ENCODE measurements at regions not wholly inside any gene's neighbourhood (a gene's known extent, or its start where the extent isn't known, plus 50 kb on each side); places are given as distances from the start of the nearest gene placed in this dataset.

DNA sequence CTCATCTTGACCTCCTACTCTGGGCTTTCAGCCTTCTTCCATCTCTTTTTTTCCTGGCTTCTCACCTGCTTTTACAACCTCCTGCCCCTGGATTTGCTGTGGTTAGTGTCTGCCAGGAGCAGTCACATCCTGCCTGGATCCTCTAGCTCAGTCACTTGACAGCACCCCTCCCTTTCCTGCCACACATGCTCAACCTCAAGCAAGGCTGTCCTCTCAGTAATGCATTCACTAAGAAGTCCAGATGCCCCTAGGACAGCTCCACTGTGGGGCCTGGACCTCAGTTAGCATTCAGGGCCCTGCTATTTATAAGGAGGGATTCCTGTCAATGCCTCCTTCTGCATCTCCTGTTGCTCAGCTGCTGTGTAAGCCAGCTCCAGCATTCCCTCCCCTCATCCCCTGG is 275.5 kb downstream of the SMAD2 start:
- no peak for TF ChIP-seq EZH2 (optimal IDR thresholded peaks at IDR 0.05; ENCODE audit: low read depth, low read length)
- TF ChIP-seq, protein P1, sequence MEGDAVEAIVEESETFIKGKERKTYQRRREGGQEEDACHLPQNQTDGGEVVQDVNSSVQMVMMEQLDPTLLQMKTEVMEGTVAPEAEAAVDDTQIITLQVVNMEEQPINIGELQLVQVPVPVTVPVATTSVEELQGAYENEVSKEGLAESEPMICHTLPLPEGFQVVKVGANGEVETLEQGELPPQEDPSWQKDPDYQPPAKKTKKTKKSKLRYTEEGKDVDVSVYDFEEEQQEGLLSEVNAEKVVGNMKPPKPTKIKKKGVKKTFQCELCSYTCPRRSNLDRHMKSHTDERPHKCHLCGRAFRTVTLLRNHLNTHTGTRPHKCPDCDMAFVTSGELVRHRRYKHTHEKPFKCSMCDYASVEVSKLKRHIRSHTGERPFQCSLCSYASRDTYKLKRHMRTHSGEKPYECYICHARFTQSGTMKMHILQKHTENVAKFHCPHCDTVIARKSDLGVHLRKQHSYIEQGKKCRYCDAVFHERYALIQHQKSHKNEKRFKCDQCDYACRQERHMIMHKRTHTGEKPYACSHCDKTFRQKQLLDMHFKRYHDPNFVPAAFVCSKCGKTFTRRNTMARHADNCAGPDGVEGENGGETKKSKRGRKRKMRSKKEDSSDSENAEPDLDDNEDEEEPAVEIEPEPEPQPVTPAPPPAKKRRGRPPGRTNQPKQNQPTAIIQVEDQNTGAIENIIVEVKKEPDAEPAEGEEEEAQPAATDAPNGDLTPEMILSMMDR (IDR thresholded peaks at IDR 0.05; ENCODE audit: low read length) = no peak
- no peak for TF ChIP-seq EZH2phosphoT487 (IDR thresholded peaks at IDR 0.05; ENCODE audit: low read length)

Measured in MM.1S (cell line).